Caco-2 (cell line): ENCODE measurements at regions not wholly inside any gene's neighbourhood (a gene's known extent, or its start where the extent isn't known, plus 50 kb on each side); places are given as distances from the start of the nearest gene placed in this dataset.

Experiments used
- BruUV-seq: library from RNA; stranded (reverse); fragments of 400-500 nt; replicated peaks from 2 replicates; lab custom pipeline; 2021; lab: Mats Ljungman, UMichigan
- CTCF ChIA-PET: fragments of 300-600 bp; sonication (Branson Sonifier 250); formaldehyde crosslinking; loops from one replicate; lab custom pipeline; 2022; ENCODE audit warnings: antibody characterized with exemption; lab: Charles Lee
- POLR2A ChIA-PET: fragments of 300-600 bp; sonication (Branson Sonifier 250); formaldehyde crosslinking; loops from one replicate; lab custom pipeline; 2022; ENCODE audit warnings: antibody characterized with exemption; lab: Charles Lee
- DNase-seq, 2 experiments: peaks; one replicate each; pipeline versions ENCODE4 v3.0.0 to v3.0.0-alpha.2; 2020 to 2022
- H3K27me3 ChIP-seq: replicated peaks from 2 replicates; pipeline ENCODE4 v1.6.0; 2011; ENCODE audit warnings: low read length; ENCODE audit not compliant: control insufficient read depth, insufficient read depth
- H3K36me3 ChIP-seq: 2 replicates; pipeline ENCODE4 v1.5.1; 2011; ENCODE audit warnings: low read length; ENCODE audit not compliant: control insufficient read depth, insufficient read depth
- H3K4me1 ChIP-seq: fragments of 250-450 bp; sonication (Bioruptor Pico); 2 replicates; pipeline ENCODE4 v1.5.1; 2020; ENCODE audit warnings: mild to moderate bottlenecking
- H3K4me3 ChIP-seq: 2 replicates; pipeline ENCODE4 v1.5.1; 2011; ENCODE audit warnings: low read depth, mild to moderate bottlenecking, control low read depth, low read length
- H3K9me3 ChIP-seq: fragments of 250-450 bp; sonication (Bioruptor Pico); 2 replicates; pipeline ENCODE4 v1.5.1; 2020; ENCODE audit warnings: mild to moderate bottlenecking, moderate library complexity
- H3K27ac Mint-ChIP-seq: one replicate; pipeline ENCODE4 v1.8.0; 2022; ENCODE audit warnings: mixed read lengths; ENCODE audit not compliant: unreplicated experiment
- H3K27me3 Mint-ChIP-seq: one replicate; pipeline ENCODE4 v1.8.0; 2022; ENCODE audit warnings: mixed read lengths; ENCODE audit not compliant: insufficient read depth, unreplicated experiment
- H3K36me3 Mint-ChIP-seq: one replicate; pipeline ENCODE4 v1.8.0; 2022; ENCODE audit warnings: mild to moderate bottlenecking, mixed read lengths; ENCODE audit not compliant: insufficient read depth, unreplicated experiment
- H3K4me1 Mint-ChIP-seq: one replicate; pipeline ENCODE4 v1.8.0; 2022; ENCODE audit warnings: low read depth, mixed read lengths; ENCODE audit not compliant: unreplicated experiment
- H3K4me3 Mint-ChIP-seq: one replicate; pipeline ENCODE4 v1.8.0; 2022; ENCODE audit warnings: mild to moderate bottlenecking, moderate library complexity, mixed read lengths; ENCODE audit not compliant: unreplicated experiment
- H3K9me3 Mint-ChIP-seq: one replicate; pipeline ENCODE4 v1.8.0; 2022; ENCODE audit warnings: mixed read lengths; ENCODE audit not compliant: unreplicated experiment
- CTCF ChIP-seq, 2 experiments: fragments of 200-600 bp in 1 of 2; IDR thresholded peaks; 1 replicate in 1 of 2; 2 replicates in 1 of 2; pipeline versions ENCODE4 v1.5.1 to v1.8.0; 2011 to 2022; ENCODE audit warnings: antibody characterized with exemption in 1 of 2, control low read depth in 1 of 2, inconsistent platforms in 1 of 2, low read depth in 1 of 2, low read length in 1 of 2, mild to moderate bottlenecking in 1 of 2, moderate library complexity in 1 of 2; ENCODE audit not compliant: insufficient read depth in 1 of 2, severe bottlenecking in 1 of 2, unreplicated experiment in 1 of 2
- intact Hi-C: fragments of 100-400 bp; cut with micrococcal nuclease; formaldehyde crosslinking; loops from one replicate; pipeline ENCODE4 v1.10.0; 2022; ENCODE audit not compliant: unreplicated experiment

DNA sequence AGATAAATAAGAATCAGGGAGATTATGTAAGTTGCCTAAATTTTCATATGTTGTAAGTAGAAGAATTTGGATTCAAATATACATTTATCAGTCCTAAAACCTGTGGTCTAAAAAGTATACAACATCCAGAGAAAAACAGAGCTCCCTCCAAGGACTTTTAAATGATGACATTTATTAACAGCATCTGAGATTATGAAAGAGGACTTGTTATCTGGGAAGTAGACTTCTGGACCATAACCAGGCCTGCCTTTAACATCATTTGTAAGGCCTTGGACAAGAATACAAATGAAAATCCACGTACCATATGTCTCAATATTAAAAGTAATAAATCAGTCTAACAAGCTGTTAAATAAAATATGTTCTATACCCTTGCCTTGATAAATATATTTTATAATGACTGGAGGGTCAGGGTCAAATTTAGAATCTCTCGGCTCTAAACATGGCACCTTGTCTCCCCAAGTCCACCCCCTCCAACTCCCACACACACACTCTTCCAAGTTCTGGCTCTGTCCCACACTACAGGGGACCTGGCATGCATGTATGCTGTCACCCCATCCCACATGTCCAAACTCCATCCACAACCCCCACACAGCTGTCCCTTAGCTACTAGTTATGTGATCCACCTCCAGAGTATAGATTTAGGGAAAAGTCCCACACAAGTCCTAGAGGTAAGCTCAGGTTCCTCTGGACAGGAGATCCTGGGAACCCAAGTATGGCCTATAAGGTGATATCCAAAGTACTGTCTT is 382.6 kb downstream of the CDH2 start:
- H3K27me3 Mint-ChIP-seq: no peaks in the 10 kb centered on the region
- TF ChIP-seq CTCF (IDR thresholded peaks at IDR 0.05; ENCODE audit: insufficient read depth in 1 of 2, low read depth in 1 of 2, low read length in 1 of 2, severe bottlenecking in 1 of 2, unreplicated experiment in 1 of 2): no peak
- CTCF ChIA-PET: no interaction called here
- H3K4me1 Mint-ChIP-seq: peaks cover 7% of the 10 kb centered on the region
- no peak overlapping the region for H3K4me3 ChIP-seq
- no peaks in the 10 kb centered on the region for H3K9me3 Mint-ChIP-seq
- H3K36me3 Mint-ChIP-seq: no peaks in the 10 kb centered on the region
- H3K4me1 ChIP-seq: no peaks in the 10 kb centered on the region
- no peak overlapping the region for H3K4me3 Mint-ChIP-seq
- POLR2A ChIA-PET: no interaction called here
- H3K27ac Mint-ChIP-seq: no peak overlapping the region
- intact Hi-C loops: no loop called here
- H3K9me3 ChIP-seq: no peaks in the 10 kb centered on the region
- no TSS peak for BruUV-seq
- no peak for DNase-seq
- H3K36me3 ChIP-seq: no peaks in the 10 kb centered on the region
- H3K27me3 ChIP-seq: no peaks in the 10 kb centered on the region

DNA sequence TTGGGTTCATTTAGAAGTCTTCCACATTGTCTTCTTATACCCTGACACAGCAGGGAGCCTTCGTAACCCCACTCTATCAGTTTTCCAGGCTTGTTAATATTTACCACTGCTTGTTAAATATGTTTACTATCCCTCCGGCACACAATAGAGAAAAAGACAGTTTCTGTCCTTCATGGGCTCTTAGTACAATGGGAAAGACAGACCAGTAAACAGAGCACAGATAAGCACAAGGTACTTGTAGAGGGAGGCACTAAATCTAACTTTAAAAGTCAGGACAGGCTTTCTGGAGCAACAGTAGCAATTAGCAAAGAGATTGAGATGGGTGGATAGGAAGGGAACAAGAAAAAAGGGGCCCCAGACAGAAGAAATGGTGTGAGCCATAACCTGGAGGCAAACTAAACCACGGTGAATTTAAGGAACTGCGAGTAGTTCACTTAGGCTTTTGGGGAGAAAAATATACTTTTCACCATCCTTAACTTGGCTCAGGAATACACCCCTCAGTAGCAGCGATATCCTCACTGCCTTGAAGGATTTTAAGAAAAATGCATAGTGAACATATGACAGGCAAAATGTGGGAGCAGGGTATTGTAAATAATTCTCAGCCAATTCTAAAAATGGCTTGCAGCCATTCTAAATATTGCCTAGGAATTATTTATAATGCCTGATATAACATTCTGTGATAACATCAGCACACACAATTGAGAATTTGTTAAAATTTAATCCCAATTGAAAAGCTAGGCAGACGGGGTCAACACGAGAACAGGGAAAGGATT is 383.7 kb downstream of the CDH2 start:
- Mint-ChIP-seq H3K27me3 (no peaks in the 10 kb centered on the region), H3K9me3 (no peaks in the 10 kb centered on the region), H3K4me1 (peaks cover 7% of the 10 kb centered on the region), H3K36me3 (no peaks in the 10 kb centered on the region), H3K27ac (no peak overlapping the region), H3K4me3 (no peak overlapping the region)
- Histone ChIP-seq H3K4me1 (no peaks in the 10 kb centered on the region), H3K4me3 (no peak overlapping the region), H3K9me3 (no peaks in the 10 kb centered on the region), H3K27me3 (no peaks in the 10 kb centered on the region), H3K36me3 (no peaks in the 10 kb centered on the region)
- TF ChIP-seq CTCF (IDR thresholded peaks at IDR 0.05; ENCODE audit: insufficient read depth in 1 of 2, low read depth in 1 of 2, low read length in 1 of 2, severe bottlenecking in 1 of 2, unreplicated experiment in 1 of 2): no peak
- intact Hi-C loops: no loop called here
- no peak for DNase-seq
- CTCF ChIA-PET: no interaction called here
- no TSS peak for BruUV-seq
- POLR2A ChIA-PET: no interaction called here

DNA sequence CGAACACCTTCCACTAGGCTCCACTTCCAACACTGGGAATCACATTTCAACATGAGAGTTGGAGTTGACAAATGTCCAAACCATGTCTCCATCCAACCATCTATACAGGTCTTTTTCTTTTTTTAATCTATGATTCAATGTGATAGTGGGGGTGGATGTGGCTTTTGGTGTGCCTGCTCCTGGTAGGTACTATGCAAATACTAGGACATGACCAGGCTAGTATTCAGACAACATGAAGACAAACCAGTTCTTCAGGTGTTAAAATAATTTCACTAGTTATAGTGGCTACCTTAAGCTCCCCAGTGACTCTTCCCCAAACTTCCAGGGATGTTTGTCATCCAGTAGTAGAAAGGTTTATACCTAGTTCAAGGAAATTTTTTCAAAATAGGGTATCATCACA is 387.5 kb downstream of the CDH2 start:
- no peak overlapping the region for H3K4me3 Mint-ChIP-seq
- ChIA-PET POLR2A (no interaction called here), CTCF (no interaction called here)
- H3K4me1 Mint-ChIP-seq: peaks cover 7% of the 10 kb centered on the region
- H3K27me3 Mint-ChIP-seq: no peaks in the 10 kb centered on the region
- no peaks in the 10 kb centered on the region for H3K9me3 Mint-ChIP-seq
- no peaks in the 10 kb centered on the region for H3K9me3 ChIP-seq
- BruUV-seq: no TSS peak
- TF ChIP-seq CTCF (IDR thresholded peaks at IDR 0.05; ENCODE audit: insufficient read depth in 1 of 2, low read depth in 1 of 2, low read length in 1 of 2, severe bottlenecking in 1 of 2, unreplicated experiment in 1 of 2): no peak
- intact Hi-C loops: no loop called here
- H3K4me3 ChIP-seq: no peak overlapping the region
- no peak overlapping the region for H3K27ac Mint-ChIP-seq
- H3K36me3 Mint-ChIP-seq: no peaks in the 10 kb centered on the region
- no peaks in the 10 kb centered on the region for H3K4me1 ChIP-seq
- DNase-seq: no peak
- no peaks in the 10 kb centered on the region for H3K36me3 ChIP-seq
- no peaks in the 10 kb centered on the region for H3K27me3 ChIP-seq
